Stimulated activated naive CD4-positive, alpha-beta T cell (primary cell): ENCODE measurements at regions not wholly inside any gene's neighbourhood (a gene's known extent, or its start where the extent isn't known, plus 50 kb on each side); places are given as distances from the start of the nearest gene placed in this dataset.
"Not testable (repeated sequence)": the region's sequence is repeated elsewhere in the genome, so short reads cannot be mapped to it uniquely, and the experiment has no call there.

Experiments used
- DNase-seq, 6 experiments: peaks; one replicate each; lab custom pipeline; 2025; lab: John Stamatoyannopoulos, UW

DNA sequence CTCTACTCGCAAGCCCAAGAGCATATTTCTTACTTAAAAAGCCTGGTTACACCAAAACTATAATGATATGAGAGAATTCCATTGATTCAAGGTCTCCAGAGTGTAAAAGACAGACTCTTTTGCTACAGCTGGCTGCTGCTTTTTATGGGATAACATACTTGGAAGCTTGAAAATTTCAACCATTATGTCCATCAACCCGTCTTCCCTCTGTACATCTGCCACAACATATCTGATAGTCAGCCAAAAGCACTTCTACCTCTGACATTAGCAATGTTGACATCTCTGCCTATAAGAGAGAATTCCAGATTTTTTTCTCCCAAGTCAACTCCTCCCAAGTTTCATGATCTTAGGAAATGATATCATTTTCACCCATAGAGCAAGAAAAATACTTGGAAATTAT lies 54.4 kb upstream of the IQCM start:
- DNase-seq, result no peak

DNA sequence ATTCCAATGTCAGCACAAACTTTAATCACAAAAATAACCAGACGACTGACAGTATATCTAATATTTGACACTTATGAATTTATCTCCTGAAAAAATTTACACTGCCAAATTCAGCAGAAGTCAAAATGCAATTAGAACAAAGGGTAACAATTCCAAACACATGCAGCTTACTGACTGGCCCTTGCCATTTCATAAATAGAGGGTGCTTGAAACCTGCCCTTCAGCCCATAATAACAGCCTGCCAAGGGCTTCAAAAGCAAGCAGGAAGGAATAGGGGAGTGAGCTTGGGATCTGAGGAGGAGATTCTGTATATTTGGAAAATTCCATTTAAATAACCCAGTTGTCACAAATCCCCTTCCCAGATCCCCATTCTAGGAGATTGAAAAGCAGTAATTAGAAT lies 66.1 kb upstream of the IQCM start:
- DNase-seq, result no peak

DNA sequence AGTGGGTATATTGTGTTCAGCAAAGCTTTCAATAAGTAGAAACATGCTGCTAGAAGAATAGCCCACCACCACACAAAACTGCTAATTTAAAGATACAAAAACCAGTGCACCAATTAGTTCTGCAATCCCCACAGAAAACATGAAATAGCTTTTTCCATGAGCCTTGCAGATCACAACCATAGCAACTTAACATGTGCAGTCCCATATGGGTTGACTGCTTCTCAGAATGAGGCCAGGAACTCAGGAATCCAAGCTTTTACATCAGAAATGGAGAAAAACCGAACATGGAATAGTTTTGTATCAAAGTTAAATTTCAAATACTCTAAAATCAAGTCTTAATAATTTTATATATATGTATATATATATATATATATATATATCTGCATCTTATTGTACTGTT lies 66.6 kb upstream of the IQCM start:
- no peak for DNase-seq

DNA sequence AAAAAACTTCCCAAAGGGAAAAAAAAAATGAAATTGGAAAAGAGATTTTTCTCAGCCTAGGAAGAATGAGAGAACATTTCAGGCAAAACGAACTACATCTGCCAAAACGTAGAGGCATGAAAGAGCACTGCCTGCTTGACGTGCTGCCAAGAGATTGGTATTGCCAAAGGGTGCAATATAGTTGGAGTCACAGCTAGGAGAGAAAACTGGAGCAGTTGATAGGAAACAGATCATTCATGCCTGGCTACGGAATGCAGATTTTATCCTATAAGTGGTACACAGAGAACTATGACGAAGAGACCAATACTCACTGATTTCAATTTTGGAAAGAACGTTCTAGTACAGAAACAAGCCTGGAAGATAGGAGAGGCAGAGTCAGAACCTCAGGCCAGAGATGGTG lies 68.4 kb upstream of the IQCM start:
- DNase-seq, result no peak

DNA sequence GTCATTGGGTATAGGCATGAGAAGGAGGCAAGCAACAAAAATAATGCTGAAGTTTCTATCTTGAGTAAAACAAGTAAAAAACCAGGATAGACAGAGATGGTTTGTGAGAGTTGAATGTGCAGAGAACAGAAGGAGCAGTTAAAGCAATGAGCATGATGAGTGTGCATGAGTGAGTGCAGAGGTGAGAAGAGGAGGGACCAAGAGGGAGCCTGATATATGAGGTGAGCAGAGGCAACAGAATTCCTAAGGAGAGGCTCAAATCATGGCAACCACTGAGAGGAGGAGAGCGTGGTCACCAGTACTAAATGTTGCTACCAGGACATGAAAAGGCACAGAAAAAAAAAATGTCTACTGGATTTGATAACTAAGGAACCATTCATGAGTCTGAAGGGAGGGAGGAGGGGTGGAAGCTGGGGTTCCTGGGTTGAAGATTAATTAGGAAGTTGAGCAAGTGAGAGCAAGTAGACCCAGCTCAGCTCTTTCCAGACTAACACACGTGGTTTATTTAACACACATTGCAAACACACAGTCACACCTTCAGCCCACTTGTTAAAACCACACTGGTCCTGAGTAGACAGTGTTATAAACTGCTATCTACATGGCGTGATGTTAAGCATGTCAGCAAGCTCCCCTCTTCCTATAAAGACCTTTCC lies 69.0 kb upstream of the IQCM start:
- DNase-seq, result no peak

DNA sequence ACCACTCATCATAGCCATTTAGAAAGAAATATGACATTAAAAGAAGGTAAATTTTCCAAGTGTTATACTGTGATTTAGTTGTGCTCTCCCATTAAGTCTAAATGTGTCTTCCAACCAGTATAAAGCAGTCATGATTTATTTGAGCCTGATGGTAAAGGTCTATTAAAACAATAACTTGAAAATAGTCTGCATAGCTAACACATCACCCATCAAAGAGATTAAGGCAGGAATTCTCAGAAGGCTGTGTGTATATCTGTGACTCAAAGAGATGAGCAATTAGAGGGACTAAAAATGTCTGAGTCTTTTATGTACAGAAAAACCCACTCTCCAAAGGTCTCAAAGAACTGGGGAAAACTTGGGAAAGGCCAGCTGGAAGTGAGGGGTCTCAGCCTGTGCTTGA lies 70.3 kb upstream of the IQCM start:
- DNase-seq, result no peak

DNA sequence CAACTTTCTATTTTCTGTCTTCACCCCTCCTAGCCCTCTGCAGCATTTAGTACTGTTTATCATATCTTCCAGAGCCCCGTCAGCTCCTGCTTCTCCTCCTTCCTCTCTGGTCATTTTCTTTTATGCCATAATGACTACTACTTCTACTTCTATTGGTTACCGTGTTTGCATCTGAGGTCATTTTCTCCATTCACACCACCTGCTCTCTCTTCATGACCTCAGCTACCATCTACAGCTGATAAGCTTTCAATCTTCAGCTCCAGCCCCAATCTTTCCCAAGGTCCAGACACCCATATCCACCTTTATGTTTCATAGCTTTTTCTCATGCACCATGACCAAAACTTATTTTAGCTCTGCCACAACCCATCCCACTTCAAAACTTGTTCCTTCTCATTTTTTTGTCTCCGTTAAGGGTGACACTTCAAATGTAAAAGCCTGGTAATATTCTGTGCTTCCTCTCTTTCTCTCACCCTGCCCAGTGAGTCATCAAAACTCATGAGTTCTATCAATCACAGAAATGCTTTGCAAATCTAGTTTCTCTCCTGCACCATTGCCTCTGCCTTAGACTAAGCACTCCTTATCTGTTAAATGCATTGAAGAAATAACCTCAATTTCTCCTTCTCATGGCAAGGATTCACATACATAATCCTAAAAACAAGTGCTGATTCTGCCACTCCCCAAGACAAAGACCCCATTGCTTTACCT lies 71.3 kb upstream of the IQCM start:
- no peak for DNase-seq

DNA sequence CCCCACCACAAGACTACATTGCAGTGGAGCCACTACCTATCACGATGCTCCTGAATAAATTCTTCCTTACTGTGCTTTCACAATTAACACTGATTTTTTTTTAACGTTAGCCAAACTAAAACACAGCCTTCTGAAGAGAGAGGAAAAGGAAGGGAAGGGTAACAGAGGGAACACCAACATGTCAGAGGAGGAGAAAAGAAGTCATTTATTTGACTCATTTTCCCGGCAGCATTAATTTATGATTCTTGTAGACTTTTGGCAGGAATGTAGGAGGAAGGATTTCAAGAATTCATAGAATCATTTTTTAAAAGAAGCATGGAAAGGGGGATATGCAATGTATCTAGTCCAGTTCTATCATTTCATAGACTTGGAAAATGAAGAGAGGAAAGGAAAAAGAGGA lies 74.3 kb upstream of the IQCM start:
- no peak for DNase-seq

DNA sequence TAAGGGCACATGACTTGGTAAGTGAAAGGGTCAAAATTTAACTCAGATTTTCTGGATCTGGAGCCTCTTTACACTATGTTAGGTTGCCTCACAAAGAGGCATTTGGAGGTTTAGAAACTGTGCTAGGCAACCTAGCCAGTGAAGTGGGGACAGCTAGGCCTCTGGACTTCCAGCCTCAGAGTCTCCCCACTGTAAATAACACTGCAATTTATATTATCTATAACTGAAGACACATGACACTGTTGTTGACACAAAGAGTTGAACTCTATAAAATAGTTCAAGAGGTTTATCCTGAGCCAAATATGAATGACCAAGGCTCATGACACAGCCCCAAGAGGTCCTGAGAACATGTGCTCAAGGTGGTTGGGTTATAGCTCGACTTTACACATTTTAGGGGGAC lies 74.9 kb upstream of the IQCM start:
- no peak for DNase-seq

DNA sequence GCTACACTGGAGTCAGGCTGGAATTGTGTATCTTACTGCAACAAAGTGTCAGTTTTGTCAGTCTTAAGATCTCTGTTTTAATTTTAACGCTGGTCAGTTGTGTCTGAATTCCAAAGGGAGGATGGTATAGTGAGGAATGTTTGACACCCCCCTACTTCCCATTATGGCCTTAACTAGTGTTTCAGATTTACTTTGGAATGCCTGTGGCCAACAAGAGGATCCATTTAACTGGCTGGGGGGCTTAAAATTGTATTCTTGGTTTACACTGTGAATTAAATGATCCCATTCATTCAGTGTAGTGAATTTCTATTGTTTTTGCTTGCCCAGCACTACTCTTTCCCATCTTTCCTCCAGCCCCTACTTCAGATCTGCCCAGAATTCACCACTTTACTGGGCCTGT lies 75.8 kb upstream of the IQCM start:
- no peak for DNase-seq

DNA sequence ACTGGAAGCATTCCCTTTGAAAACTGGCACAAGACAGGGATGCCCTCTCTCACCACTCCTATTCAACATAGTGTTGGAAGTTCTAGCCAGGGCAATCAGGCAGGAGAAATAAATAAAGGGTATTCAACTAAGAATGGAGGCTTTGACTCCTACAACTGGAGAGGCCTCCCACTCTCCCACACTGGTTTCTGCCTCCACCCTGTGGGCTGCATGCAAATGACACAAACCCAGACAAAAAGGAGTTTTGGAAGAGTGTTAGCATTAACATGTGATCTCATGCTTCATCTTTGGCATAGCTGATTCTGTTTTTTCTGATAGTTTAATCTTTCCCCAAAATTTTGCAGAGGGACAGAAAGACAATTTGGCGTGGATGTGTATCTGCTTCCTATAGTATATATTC lies 80.8 kb upstream of the IQCM start:
- DNase-seq, result no peak

DNA sequence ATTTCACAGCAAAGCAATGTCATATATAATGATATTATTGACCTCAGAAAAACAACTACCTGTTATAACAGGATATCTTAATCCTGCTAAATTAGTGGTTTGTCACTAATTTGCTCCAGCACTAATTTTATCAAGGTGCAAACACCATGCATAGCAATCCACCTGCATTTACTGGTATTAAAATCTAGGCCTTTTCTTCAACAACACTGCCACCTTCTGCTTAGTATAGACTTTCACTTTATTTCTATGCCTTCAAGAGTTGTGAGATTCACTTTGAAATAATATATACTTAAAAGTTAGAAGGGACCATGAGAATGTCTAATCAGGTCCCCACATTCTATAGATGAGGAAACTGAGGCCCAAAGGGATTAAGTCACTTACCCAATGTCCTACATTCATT lies 82.1 kb upstream of the IQCM start:
- no peak for DNase-seq

DNA sequence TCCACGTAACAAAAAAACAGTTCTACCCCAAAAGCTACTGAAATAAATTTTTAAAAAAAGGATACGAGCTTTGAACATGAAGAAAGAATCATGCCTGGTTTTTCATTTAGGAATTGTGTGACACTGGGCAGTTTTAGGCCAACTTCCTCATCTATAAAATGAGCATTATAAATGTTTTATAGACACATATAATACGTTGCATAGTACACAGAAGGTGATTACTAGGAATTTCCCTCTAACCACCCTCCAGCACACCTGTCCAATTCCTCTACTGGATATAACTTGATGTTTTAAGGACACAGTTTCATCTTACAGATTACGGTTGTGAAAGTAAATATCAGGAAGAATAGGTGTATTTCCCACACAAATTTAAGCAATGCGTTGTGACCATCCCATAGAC lies 85.5 kb upstream of the IQCM start:
- no peak for DNase-seq

DNA sequence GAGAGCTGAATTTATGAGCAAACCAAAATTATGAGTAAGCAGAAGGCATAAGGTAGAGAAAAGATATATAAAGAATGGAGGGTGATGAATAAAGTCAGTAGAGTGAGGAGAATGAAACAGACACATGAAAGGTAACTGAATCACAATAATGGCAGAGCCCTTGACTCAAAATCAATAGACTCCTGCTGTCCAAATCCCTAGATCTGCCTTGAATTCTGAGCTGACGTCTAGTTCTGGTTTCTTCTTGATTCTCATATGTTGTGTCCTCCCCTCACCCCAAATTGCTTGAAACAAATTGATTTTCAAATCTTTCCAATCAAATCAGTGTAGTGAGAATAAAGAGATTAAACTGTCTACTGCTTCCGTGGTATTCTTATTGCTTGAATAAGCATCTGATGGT lies 86.6 kb upstream of the IQCM start:
- DNase-seq, result no peak

DNA sequence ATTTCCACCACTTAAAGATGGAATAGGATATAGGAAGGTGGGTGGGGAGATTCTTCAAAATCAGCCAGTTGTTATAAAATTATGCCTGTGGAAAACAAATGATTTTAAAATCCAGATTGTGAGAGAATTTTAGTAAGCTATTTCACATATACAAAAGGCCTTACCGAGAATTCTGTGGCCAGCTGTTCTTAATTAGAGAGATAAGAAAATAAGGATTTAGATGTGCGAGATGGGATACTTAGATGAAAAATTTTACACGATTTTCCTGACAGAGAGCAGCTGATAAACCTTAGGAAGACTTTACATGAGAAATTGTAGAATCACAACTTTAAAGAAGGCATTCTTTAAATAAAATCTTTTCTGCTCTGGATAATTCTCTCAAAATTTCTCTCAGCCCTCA lies 94.5 kb upstream of the IQCM start:
- DNase-seq, result no peak

DNA sequence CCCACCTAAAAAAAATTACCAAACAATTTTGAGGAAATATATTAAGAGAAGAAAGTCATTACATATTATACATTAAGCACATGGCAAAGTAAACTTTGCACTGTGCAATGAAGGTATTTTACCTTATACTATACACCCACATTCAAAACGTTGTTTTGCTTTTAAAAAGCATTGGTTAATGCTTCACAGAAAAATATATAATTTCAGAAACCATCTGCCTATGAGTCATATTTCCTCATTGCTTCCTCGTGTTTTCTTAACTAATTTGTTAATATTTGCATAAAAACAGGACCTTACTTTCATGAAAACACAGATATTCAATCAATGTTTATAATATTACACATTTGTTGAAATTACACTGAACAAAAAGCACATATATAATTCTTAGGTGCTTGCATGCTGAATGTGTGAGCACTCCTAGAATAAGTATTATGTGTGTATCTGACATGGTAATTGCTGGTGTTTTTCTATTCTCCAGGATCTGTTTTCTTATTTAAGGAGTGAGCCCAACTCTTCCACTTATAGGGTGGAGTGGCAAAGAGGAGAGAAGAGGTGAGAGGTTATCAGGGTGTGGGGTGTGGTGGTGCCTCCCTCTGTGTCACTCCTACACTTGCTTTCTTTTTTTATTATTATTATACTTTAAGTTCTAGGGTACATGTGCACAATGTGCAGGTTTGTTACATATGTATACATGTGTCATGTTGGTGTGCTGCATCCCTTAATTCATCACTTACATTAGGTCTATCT lies 95.1 kb upstream of the IQCM start:
- no peak for DNase-seq

DNA sequence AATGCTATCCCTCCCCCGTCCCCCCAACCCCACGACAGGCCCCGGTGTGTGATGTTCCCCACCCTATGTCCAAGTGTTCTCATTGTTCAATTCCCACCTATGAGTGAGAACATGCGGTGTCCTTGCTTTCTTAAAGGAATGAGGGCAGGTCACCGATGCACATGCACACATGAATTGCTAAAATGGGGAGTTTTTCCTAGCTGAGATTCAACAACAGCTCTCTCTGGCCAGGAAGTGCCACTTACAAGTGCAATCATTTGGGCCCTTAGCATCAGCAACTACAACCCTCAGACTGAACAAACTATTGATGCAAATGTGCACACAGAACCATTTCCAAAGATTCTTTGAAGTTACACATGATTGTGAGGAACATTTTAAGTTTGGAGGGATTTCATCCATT lies 95.7 kb upstream of the IQCM start:
- no peak for DNase-seq

DNA sequence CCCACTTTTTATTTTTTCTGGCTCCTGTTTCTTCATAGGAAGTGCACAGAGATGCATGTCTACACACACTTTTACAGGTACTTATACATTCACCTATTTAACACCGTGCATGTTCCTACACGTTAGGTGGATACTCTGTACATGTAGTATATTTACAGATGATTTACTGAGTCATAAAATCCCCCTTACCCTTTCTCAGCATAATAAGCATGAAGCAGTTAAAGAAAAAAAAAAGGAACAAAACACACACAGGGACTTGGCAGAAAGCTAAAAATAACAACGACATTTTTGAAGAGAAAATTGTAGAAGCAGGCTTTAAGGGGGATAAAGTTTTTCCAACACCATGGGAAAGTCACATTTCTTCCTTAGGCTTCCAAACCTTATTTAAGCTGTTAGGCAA lies 96.4 kb upstream of the IQCM start:
- DNase-seq, result no peak

DNA sequence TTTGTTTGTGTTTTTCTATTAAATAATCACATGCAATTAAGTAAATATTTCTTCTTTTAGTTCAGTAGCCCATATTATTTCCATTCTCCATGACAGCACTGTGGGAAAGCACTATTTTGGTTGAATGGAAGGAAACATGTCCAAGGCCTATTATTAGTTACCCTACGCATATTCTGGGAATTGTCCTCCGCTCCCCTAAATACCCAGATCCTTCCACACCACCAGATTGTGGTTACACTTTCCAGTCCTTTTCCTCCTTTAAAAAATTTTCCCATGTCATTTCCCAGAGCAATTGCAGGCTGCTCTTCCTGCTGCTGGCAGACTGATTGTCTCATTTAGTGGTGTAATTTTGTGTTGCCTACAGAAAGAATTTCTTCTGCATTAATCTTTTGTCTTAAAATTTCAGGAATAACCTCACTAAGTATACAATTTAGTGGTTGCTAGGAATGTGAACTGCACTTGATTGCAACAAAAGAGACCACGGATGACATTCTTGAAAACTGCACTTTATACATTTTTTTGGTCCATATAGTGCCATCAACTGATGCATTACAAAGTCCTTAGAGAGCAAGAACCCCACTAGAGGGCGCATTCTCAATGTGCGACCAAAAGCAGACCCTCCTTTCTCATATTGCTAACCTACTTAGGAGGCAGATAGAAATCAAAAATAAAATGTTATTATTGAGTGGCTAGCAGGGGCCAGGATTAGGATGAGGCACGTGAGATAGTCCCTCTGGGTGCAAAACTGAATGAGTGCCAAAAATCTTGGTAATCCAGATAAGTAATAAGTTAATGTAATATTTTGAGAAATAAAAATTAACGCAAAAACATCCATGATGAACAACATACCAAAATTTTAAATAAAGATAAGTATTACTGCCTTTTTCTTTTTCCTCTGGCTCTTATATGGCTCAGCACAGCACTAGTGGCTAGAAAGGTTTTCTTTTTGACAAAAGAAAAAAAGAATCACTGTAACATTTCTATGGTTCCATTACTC lies 98.8 kb upstream of the IQCM start:
- no peak for DNase-seq

DNA sequence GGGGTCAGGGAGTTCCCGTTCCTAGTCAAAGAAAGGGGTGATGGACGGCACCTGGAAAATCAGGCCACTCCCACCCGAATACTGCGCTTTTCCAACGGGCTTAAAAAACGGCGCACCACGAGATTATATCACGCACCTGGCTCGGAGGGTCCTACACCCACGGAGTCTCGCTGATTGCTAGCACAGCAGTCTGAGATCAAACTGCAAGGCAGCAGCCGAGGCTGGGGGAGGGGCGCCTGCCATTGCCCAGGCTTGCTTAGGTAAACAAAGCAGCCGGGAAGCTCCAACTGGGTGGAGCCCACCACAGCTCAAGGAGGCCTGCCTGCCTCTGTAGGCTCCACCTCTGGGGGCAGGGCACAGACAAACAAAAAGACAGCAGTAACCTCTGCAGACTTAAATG lies 100.1 kb upstream of the IQCM start:
- not testable (repeated sequence) for DNase-seq

DNA sequence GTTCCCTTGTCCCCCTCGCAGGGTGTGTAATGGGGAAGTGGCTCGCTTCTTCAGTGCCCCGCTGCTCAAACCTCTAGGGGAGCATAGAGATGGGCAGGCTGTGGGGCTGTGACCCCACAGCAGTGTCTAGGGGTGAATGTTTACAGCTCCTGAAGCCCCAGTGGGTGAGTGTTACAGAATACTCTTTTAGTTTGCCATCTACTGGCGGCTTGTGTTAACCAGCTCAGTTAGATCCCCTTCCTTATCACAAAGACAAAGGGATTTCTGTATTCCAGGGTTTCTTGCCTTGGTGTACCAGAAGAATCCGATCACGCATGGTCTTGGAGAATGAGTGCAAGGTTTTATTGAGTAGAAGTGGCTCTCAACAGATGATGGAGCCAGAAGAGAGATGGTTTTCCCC lies 108.1 kb upstream of the IQCM start:
- no peak for DNase-seq

DNA sequence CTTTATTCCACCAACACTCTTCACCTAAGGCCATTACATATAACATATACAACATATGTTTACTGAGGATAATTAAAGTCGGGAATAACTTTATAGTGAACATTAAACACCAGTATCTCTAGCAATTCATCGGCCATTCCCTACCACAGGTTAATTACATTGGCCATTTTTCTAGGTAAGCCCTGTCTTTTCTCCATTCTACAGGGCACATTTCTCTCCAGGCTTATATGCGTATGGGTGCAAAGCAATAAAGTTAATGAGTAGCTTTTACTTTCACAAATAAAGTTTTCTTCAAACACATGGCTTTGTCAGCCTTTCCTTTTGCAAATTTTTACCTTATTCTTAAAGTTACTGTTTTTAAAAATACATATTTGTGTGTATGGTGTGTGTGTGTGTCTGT lies 111.9 kb upstream of the IQCM start:
- DNase-seq, result no peak
